Activated naive CD4-positive, alpha-beta T cell treated with anti-CD3 and anti-CD28 coated beads, Interleukin-2, amount 50 U/mL, for 72 hours (primary cell): ENCODE measurements at regions not wholly inside any gene's neighbourhood (a gene's known extent, or its start where the extent isn't known, plus 50 kb on each side); places are given as distances from the start of the nearest gene placed in this dataset.
A peak's percentile ranks its signal among the peaks of the same experiment; 100 is the strongest.
"Not testable (repeated sequence)": the region's sequence is repeated elsewhere in the genome, so short reads cannot be mapped to it uniquely, and the experiment has no call there.

Experiments used
- ATAC-seq, 2 donors: fragments of 150-1000 bp; cut with Tn5 transposase; 2 replicates each; pipeline ENCODE4 v1.10.0; 2021; ENCODE audit warnings: mild to moderate bottlenecking in 2 of 2, moderate library complexity in 2 of 2
- DNase-seq, 2 donors: peaks; one replicate each; pipeline ENCODE4 v3.0.0; 2021 to 2022; ENCODE audit warnings: low spot score in 2 of 2
- H3K27ac Mint-ChIP-seq, 2 donors: one replicate each; pipeline ENCODE4 v1.8.0; 2022; ENCODE audit warnings: mild to moderate bottlenecking in 2 of 2, mixed read lengths in 2 of 2
- H3K36me3 Mint-ChIP-seq, 2 donors: one replicate each; pipeline ENCODE4 v1.8.0; 2022; ENCODE audit warnings: mixed read lengths in 2 of 2
- H3K9me3 Mint-ChIP-seq, 2 donors: one replicate each; pipeline ENCODE4 v1.8.0; 2022; ENCODE audit warnings: mixed read lengths in 2 of 2

GRCh38 chr17:45584092-45585036 lies 93.8 kb upstream of the PLEKHM1 start:
- Mint-ChIP-seq H3K9me3 (no peaks in the 10 kb centered on the region), H3K27ac (peak overlapping the region; percentile 93 to 96), H3K36me3 (peaks cover 17 to 21% of the 10 kb centered on the region in 2 donors)
- ATAC-seq (peak; percentile 55 to 64), DNase-seq (peak; percentile 71 to 86)

- peaks cover 17 to 21% of the 10 kb centered on the region in 2 donors for H3K36me3 Mint-ChIP-seq
Measured at GRCh38 chr17:45585037-45585733, 94.7 kb upstream of the PLEKHM1 start.

GRCh38 chr17:45585794-45586650 lies 95.5 kb upstream of the PLEKHM1 start:
- Mint-ChIP-seq H3K36me3 (peaks cover 17 to 21% of the 10 kb centered on the region in 2 donors), H3K27ac (peak overlapping the region; percentile 4 to 93)
- DNase-seq (peak; percentile 42 to 73), ATAC-seq (peak; percentile 12 to 52)
- not testable (repeated sequence) for H3K9me3 Mint-ChIP-seq

More at GRCh38 chr17:45585037-45585733, 94.7 kb upstream of the PLEKHM1 start:
- not testable (repeated sequence) for H3K9me3 Mint-ChIP-seq
- ATAC-seq (peak; percentile 81 to 85), DNase-seq (peak; percentile 87)
- H3K27ac Mint-ChIP-seq: peak overlapping the region; percentile 4 to 93

- ATAC-seq, H3K9me3 Mint-ChIP-seq, DNase-seq: not testable (repeated sequence)
- peaks cover 17 to 19% of the 10 kb centered on the region in 2 donors for H3K36me3 Mint-ChIP-seq
- peak overlapping the region in 1 of 2 donors; percentile 93 for H3K27ac Mint-ChIP-seq
Measured at GRCh38 chr17:45586651-45586934, 96.1 kb upstream of the PLEKHM1 start.

GRCh38 chr17:45592433-45592923 lies 102.0 kb upstream of the PLEKHM1 start:
- H3K36me3 Mint-ChIP-seq, H3K27ac Mint-ChIP-seq, H3K9me3 Mint-ChIP-seq: not testable (repeated sequence)
- DNase-seq (peak; percentile 73 to 77), ATAC-seq (peak; percentile 97 to 99)

- not testable (repeated sequence) for H3K9me3 Mint-ChIP-seq, H3K36me3 Mint-ChIP-seq, DNase-seq, ATAC-seq, H3K27ac Mint-ChIP-seq
Measured at GRCh38 chr17:45596347-45596746, 105.8 kb upstream of the PLEKHM1 start.

GRCh38 chr17:45600052-45601012 lies 109.8 kb upstream of the PLEKHM1 start:
- peak; percentile 35 to 88 for ATAC-seq
- H3K9me3 Mint-ChIP-seq, H3K27ac Mint-ChIP-seq, H3K36me3 Mint-ChIP-seq, DNase-seq: not testable (repeated sequence)

- H3K27ac Mint-ChIP-seq, DNase-seq, H3K36me3 Mint-ChIP-seq, H3K9me3 Mint-ChIP-seq, ATAC-seq: not testable (repeated sequence)
Measured at GRCh38 chr17:45601013-45601412, 110.5 kb upstream of the PLEKHM1 start.

- not testable (repeated sequence) for DNase-seq, H3K36me3 Mint-ChIP-seq, H3K9me3 Mint-ChIP-seq, H3K27ac Mint-ChIP-seq, ATAC-seq
Measured at GRCh38 chr17:45601605-45602539, 111.4 kb upstream of the PLEKHM1 start.

- not testable (repeated sequence) for DNase-seq, H3K36me3 Mint-ChIP-seq, H3K27ac Mint-ChIP-seq, H3K9me3 Mint-ChIP-seq, ATAC-seq
Measured at GRCh38 chr17:45605751-45606150, 115.2 kb upstream of the PLEKHM1 start.

- not testable (repeated sequence) for H3K36me3 Mint-ChIP-seq, H3K9me3 Mint-ChIP-seq
- H3K27ac Mint-ChIP-seq: peak overlapping the region in 1 of 2 donors; percentile 67
- peak; percentile 87 to 91 for DNase-seq
- ATAC-seq: peak; percentile 99
Measured at GRCh38 chr17:45619984-45620405, 129.5 kb upstream of the PLEKHM1 start.

- not testable (repeated sequence) for DNase-seq, H3K9me3 Mint-ChIP-seq, H3K36me3 Mint-ChIP-seq
- peak overlapping the region in 1 of 2 donors; percentile 67 for H3K27ac Mint-ChIP-seq
- peak; percentile 64 to 69 for ATAC-seq
Measured at GRCh38 chr17:45620468-45620867, 129.9 kb upstream of the PLEKHM1 start.

GRCh38 chr17:45621087-45621486 lies 130.6 kb upstream of the PLEKHM1 start:
- DNase-seq, H3K27ac Mint-ChIP-seq, ATAC-seq, H3K9me3 Mint-ChIP-seq, H3K36me3 Mint-ChIP-seq: not testable (repeated sequence)

- H3K27ac Mint-ChIP-seq, H3K9me3 Mint-ChIP-seq, H3K36me3 Mint-ChIP-seq, DNase-seq: not testable (repeated sequence)
- peak; percentile 18 to 30 for ATAC-seq
Measured at GRCh38 chr17:45622295-45622694, 131.8 kb upstream of the PLEKHM1 start.
